Tibial nerve (tissue), 3 donors: ENCODE measurements at regions not wholly inside any gene's neighbourhood (a gene's known extent, or its start where the extent isn't known, plus 50 kb on each side); places are given as distances from the start of the nearest gene placed in this dataset.

Experiments used
- CTCF ChIP-seq, 5 experiments: fragments of 200-600 bp in 3 of 5; fragments of 450-650 bp in 2 of 5; sonication (generic) in 3 of 5; IDR thresholded peaks; one replicate each; pipeline ENCODE4 v1.5.1; 2016 to 2019; ENCODE audit warnings: antibody characterized with exemption in 5 of 5, mild to moderate bottlenecking in 3 of 5, moderate library complexity in 2 of 5
- POLR2A ChIP-seq, 2 donors: fragments of 450-650 bp; IDR thresholded peaks; one replicate each; pipeline ENCODE4 v1.6.1; 2017; ENCODE audit warnings: antibody characterized with exemption in 2 of 2, mild to moderate bottlenecking in 2 of 2, moderate library complexity in 2 of 2

DNA sequence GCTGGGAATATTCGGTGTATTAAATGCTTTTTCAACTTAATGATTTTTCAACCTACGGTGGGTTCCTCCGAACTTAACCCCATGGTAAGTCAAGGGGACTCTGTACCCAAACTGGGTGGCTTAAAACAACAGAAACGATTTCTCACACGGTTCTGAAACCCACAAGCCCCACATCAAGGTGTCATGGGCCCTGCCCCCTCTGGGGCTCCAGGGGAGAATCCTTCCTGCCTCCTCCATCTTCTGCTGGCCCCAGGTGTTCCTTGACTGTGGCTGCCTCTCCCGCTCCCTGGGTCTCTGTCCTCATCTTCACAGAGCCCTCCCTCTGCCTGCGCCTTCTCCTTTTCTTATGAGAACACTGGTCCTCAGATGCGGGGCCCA is 301.3 kb upstream of the SALL3 start:
- no peak for TF ChIP-seq POLR2A (IDR thresholded peaks at IDR 0.05)
- no peak for TF ChIP-seq CTCF (IDR thresholded peaks at IDR 0.05)
